ENCODE measurements at regions not wholly inside any gene's neighbourhood (a gene's known extent, or its start where the extent isn't known, plus 50 kb on each side); places are given as distances from the start of the nearest gene placed in this dataset.

- no peaks in the 10 kb centered on the region for H3K9me3 ChIP-seq (ENCODE audit: insufficient read depth in 2 of 2, low read depth in 1 of 2, low read length in 1 of 2)
- DNase-seq (ENCODE audit: low read depth in 1 of 2, low spot score in 2 of 2) (no peak), FAIRE-seq (no peak)
- H2BK20ac ChIP-seq (ENCODE audit: low read length) = no peak overlapping the region
- no peak overlapping the region for H3K23ac ChIP-seq (ENCODE audit: insufficient read length)
- POLR2A ChIA-PET (ENCODE audit: partially characterized antibody) = no interaction called here
- H3K4me3 ChIP-seq (ENCODE audit: extremely low read depth in 1 of 4, insufficient read depth in 2 of 4, low read depth in 3 of 4, low read length in 4 of 4) = no peak overlapping the region
- H3K4me2 ChIP-seq (ENCODE audit: insufficient read depth in 1 of 2, low read depth in 2 of 2, low read length in 2 of 2) = no peak overlapping the region
- H2AK5ac ChIP-seq (ENCODE audit: low read depth, low read length) = no peak overlapping the region
- no peak overlapping the region for H4K8ac ChIP-seq (ENCODE audit: extremely low read depth, insufficient read depth, low read length)
- H3K27me3 ChIP-seq (replicated peaks in 1 of 4; ENCODE audit: control insufficient read depth in 3 of 4, extremely low read depth in 1 of 4, insufficient read depth in 3 of 4, low read length in 3 of 4) = no peaks in the 10 kb centered on the region
- no peak overlapping the region for H3K14ac ChIP-seq (ENCODE audit: insufficient read length)
- no peaks in the 10 kb centered on the region for H3K23me2 ChIP-seq (ENCODE audit: low read depth, low read length)
- no peak overlapping the region for H4K91ac ChIP-seq (replicated peaks; ENCODE audit: insufficient read length, low read length)
- H2BK12ac ChIP-seq (ENCODE audit: low read depth, low read length) = no peak overlapping the region
- H3K9ac ChIP-seq (replicated peaks in 1 of 4; ENCODE audit: extremely low read depth in 1 of 4, low read depth in 3 of 4, low read length in 3 of 4) = no peak overlapping the region
- CTCF ChIA-PET (ENCODE audit: partially characterized antibody) = interaction anchor here (1.0 kb wide), 1 partner anchor 40 kb away, joined by 3 read pairs; no protein-coding TSS in a partner anchor
- no peak overlapping the region for H2AFZ ChIP-seq (ENCODE audit: low read length)
- no peaks in the 10 kb centered on the region for H3K79me2 ChIP-seq (ENCODE audit: control insufficient read depth in 1 of 2, insufficient read depth in 2 of 2, low read length in 2 of 2)
- TF ChIP-seq NRF1 (IDR thresholded peaks at IDR 0.05; ENCODE audit: low read depth, low read length) = no peak
- no peak overlapping the region for H2BK120ac ChIP-seq (replicated peaks; ENCODE audit: low read depth, low read length)
- no peak overlapping the region for H3K4ac ChIP-seq (replicated peaks; ENCODE audit: insufficient read length, low read depth, low read length)
- H4K5ac ChIP-seq (ENCODE audit: insufficient read length, low read depth, low read length) = peak overlapping the region; percentile 24
- H3K36me3 ChIP-seq (ENCODE audit: control insufficient read depth in 2 of 4, insufficient read depth in 4 of 4, low read length in 3 of 4) = no peaks in the 10 kb centered on the region
- H3K18ac ChIP-seq (ENCODE audit: extremely low read depth, low read length) = no peak overlapping the region
- no peak overlapping the region for H2BK5ac ChIP-seq (ENCODE audit: low read depth, low read length)
- no peaks in the 10 kb centered on the region for H4K20me1 ChIP-seq (replicated peaks in 1 of 2; ENCODE audit: control insufficient read depth in 1 of 2, insufficient read depth in 2 of 2, low read length in 2 of 2)
- no peak overlapping the region for H3K56ac ChIP-seq (replicated peaks; ENCODE audit: insufficient read length, low read depth, low read length)
- H3K27ac ChIP-seq (ENCODE audit: low read depth, low read length) = no peak overlapping the region
- no peaks in the 10 kb centered on the region for H3K79me1 ChIP-seq (ENCODE audit: low read depth, low read length)
- H3K4me1 ChIP-seq (replicated peaks in 1 of 4; ENCODE audit: control insufficient read depth in 3 of 4, insufficient read depth in 4 of 4, low read length in 3 of 4) = peaks cover 0 to 3% (median 0%) of the 10 kb centered on the region in 4 experiments; a peak in 1 of 7 replicates
- no peak overlapping the region for H2BK15ac ChIP-seq (ENCODE audit: low read length)
Observed at GRCh38 chr3:116833202-116833601, 123.6 kb downstream of the TUSC7 start.
